SU-DHL-6 (cell line): ENCODE measurements at regions not wholly inside any gene's neighbourhood (a gene's known extent, or its start where the extent isn't known, plus 50 kb on each side); places are given as distances from the start of the nearest gene placed in this dataset.
"Not testable (repeated sequence)": the region's sequence is repeated elsewhere in the genome, so short reads cannot be mapped to it uniquely, and the experiment has no call there.

ENCODE experiments used
- EZH2phosphoT487 ChIP-seq: fragments of 200-600 bp; sonication (generic), shearing (Covaris generic); conservative IDR thresholded peaks from 2 replicates; pipeline ENCODE4 v1.6.1; 2018; ENCODE audit warnings: mild to moderate bottlenecking, antibody characterized with exemption, low read length, moderate library complexity, mixed read lengths
- TF ChIP-seq, protein P1 (sequence below): fragments of 200-600 bp; sonication (generic); IDR thresholded peaks from one replicate; pipeline ENCODE4 v1.5.1; 2017; ENCODE audit warnings: antibody characterized with exemption, mild to moderate bottlenecking, low read length, moderate library complexity; ENCODE audit not compliant: insufficient read depth, poor library complexity, severe bottlenecking

DNA sequence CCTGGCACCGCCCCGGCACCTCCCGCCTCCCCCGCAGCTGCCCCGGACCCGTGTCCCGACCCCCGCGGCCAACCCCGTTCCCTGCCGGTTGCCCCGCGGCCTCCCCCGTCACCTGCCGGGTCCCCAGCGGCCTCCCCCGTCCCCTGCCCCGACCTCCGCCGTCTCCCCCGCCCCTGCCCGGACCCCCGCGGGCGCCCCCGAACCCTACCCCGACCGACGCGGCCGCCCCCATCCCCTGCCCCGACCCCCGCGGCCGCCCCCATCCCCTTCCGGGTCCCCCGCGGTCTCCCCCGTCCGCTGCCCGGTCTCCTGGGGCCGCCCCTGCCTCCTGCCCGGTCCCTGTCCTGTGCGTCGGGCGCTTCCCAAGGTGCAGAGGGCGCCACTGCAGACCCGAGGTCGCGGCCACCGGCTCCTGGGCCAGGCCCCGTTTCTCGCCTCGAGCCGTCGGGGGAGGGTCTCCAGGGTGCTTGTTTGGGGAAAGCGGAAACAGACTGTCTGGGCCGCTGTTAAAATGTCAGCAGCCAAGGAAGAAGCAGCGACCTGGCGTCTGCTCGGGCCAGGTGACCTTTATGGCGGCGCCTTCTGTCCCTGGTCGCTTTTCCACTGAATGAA is 51.6 kb upstream of the APOD start:
- TF ChIP-seq, protein P1, sequence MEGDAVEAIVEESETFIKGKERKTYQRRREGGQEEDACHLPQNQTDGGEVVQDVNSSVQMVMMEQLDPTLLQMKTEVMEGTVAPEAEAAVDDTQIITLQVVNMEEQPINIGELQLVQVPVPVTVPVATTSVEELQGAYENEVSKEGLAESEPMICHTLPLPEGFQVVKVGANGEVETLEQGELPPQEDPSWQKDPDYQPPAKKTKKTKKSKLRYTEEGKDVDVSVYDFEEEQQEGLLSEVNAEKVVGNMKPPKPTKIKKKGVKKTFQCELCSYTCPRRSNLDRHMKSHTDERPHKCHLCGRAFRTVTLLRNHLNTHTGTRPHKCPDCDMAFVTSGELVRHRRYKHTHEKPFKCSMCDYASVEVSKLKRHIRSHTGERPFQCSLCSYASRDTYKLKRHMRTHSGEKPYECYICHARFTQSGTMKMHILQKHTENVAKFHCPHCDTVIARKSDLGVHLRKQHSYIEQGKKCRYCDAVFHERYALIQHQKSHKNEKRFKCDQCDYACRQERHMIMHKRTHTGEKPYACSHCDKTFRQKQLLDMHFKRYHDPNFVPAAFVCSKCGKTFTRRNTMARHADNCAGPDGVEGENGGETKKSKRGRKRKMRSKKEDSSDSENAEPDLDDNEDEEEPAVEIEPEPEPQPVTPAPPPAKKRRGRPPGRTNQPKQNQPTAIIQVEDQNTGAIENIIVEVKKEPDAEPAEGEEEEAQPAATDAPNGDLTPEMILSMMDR: not testable (repeated sequence)
- not testable (repeated sequence) for TF ChIP-seq EZH2phosphoT487
